ENCODE measurements at regions not wholly inside any gene's neighbourhood (a gene's known extent, or its start where the extent isn't known, plus 50 kb on each side); places are given as distances from the start of the nearest gene placed in this dataset.
"Not testable (repeated sequence)": the region's sequence is repeated elsewhere in the genome, so short reads cannot be mapped to it uniquely, and the experiment has no call there.

GRCh38 chr3:185306286-185306685 lies 52.4 kb upstream of the EHHADH start:
- not testable (repeated sequence) for DNase-seq

GRCh38 chr3:185306847-185307246 lies 53.0 kb upstream of the EHHADH start:
- no peak for DNase-seq

- peak; percentile 28 for DNase-seq
Measured at GRCh38 chr3:185308126-185308754, 54.4 kb upstream of the EHHADH start.

GRCh38 chr3:185309302-185309701 lies 53.6 kb upstream of the MAP3K13 start:
- no peak for DNase-seq

GRCh38 chr3:185309795-185310194 lies 53.1 kb upstream of the MAP3K13 start:
- DNase-seq, result no peak

- DNase-seq, result no peak
Measured at GRCh38 chr3:185311991-185312390, 50.9 kb upstream of the MAP3K13 start.

All from NCI-H2081 treated with DMSO at 0.1 percent for 48 hours (cell line).